ENCODE measurements at regions not wholly inside any gene's neighbourhood (a gene's known extent, or its start where the extent isn't known, plus 50 kb on each side); places are given as distances from the start of the nearest gene placed in this dataset.
"Not testable (repeated sequence)": the region's sequence is repeated elsewhere in the genome, so short reads cannot be mapped to it uniquely, and the experiment has no call there.

DNA sequence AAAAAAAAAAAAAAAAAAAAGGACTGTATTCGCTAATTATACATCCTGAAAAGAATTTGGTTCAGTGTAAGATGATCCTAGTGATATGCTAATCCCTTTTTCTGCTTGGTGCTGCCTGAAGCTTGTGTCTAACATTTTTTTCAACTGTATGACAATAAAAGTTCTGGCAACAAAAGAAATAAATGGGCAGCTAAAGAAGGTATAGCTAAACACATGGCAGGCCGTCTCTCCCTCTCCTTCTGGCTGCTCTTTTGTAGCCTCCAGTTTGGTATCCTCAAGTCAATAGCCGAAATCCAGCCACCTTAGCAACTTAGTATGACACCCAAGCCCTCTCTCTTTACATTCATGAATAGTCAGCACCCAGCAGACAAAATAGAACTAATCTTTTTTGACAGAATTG is 198.3 kb upstream of the OTX2 start:
- DNase-seq (ENCODE audit: low read depth), result no peak
- no peak overlapping the region for H3K4me3 ChIP-seq (ENCODE audit: low read depth, low read length)
- TF ChIP-seq, protein P1, sequence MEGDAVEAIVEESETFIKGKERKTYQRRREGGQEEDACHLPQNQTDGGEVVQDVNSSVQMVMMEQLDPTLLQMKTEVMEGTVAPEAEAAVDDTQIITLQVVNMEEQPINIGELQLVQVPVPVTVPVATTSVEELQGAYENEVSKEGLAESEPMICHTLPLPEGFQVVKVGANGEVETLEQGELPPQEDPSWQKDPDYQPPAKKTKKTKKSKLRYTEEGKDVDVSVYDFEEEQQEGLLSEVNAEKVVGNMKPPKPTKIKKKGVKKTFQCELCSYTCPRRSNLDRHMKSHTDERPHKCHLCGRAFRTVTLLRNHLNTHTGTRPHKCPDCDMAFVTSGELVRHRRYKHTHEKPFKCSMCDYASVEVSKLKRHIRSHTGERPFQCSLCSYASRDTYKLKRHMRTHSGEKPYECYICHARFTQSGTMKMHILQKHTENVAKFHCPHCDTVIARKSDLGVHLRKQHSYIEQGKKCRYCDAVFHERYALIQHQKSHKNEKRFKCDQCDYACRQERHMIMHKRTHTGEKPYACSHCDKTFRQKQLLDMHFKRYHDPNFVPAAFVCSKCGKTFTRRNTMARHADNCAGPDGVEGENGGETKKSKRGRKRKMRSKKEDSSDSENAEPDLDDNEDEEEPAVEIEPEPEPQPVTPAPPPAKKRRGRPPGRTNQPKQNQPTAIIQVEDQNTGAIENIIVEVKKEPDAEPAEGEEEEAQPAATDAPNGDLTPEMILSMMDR (IDR thresholded peaks at IDR 0.05; ENCODE audit: low read depth, low read length), result no peak
- TF ChIP-seq, protein P2, sequence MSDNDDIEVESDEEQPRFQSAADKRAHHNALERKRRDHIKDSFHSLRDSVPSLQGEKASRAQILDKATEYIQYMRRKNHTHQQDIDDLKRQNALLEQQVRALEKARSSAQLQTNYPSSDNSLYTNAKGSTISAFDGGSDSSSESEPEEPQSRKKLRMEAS (IDR thresholded peaks at IDR 0.05; ENCODE audit: low read depth, low read length), result no peak
- no peak for TF ChIP-seq MYC (IDR thresholded peaks at IDR 0.05; ENCODE audit: low read depth, low read length)
- TF ChIP-seq POLR2A (IDR thresholded peaks at IDR 0.05; ENCODE audit: extremely low read depth, insufficient read length), result no peak

DNA sequence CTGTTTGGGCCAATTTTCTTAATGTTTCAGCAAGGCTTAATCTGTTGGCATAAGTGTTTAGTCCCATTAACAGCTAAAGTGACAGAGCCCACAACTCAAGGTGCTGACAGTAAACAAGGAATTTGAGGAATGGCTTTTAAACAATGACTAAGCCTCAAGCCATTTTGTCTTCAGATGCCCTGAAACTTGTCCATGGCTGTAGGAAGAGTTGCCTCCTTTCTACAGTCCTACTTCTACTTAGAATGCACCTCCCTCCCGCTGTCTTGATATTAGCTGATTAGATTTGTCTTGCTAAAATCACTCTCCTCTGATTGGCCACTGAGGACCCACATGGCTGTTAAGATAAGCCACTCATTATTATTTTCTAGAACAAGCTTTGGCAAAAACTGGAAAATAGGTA is 188.4 kb upstream of the OTX2 start:
- no peak overlapping the region for H3K4me3 ChIP-seq (ENCODE audit: low read depth, low read length)
- no peak for DNase-seq (ENCODE audit: low read depth)
- TF ChIP-seq MYC (IDR thresholded peaks at IDR 0.05; ENCODE audit: low read depth, low read length), result no peak
- TF ChIP-seq, protein P1 (IDR thresholded peaks at IDR 0.05; ENCODE audit: low read depth, low read length), result no peak
- TF ChIP-seq, protein P2 (IDR thresholded peaks at IDR 0.05; ENCODE audit: low read depth, low read length), result no peak
- TF ChIP-seq POLR2A (IDR thresholded peaks at IDR 0.05; ENCODE audit: extremely low read depth, insufficient read length), result no peak

DNA sequence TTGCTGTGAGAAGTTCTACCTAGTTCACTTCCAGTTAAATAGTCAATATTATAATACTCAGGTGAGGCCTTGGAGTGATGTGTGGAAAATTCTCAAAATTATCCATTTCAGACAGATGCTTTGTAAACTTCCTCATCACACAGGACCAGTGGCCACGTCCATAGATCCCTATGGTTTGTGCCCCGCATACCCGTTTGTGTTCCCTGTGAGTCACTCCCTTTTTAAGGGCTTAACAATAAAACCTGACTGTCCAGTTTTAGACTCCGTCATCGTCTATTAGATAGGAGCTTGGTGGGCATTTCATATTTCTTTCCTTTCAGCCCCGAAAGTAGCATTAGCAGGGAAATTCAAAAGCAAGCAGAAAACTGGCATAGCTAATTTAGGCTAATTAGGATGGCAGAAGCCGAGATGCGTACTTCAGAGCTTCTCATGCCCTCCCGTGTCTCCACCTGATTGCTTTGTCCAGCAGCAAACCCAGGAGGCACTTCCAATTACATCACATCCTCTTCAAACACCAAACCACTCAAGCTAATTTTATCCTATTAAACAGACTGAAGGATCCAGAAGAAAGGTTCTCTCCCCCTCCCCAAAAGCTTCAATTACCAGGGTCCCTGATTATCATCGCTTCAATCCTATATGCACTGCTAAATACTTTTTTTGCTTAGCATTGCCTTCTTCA is 186.6 kb upstream of the OTX2 start:
- no peak overlapping the region for H3K4me3 ChIP-seq (ENCODE audit: low read depth, low read length)
- TF ChIP-seq, protein P2 (IDR thresholded peaks at IDR 0.05; ENCODE audit: low read depth, low read length), result no peak
- TF ChIP-seq, protein P1 (IDR thresholded peaks at IDR 0.05; ENCODE audit: low read depth, low read length), result no peak
- TF ChIP-seq MYC (IDR thresholded peaks at IDR 0.05; ENCODE audit: low read depth, low read length) (no peak), POLR2A (IDR thresholded peaks at IDR 0.05; ENCODE audit: extremely low read depth, insufficient read length) (no peak)
- no peak for DNase-seq (ENCODE audit: low read depth)

DNA sequence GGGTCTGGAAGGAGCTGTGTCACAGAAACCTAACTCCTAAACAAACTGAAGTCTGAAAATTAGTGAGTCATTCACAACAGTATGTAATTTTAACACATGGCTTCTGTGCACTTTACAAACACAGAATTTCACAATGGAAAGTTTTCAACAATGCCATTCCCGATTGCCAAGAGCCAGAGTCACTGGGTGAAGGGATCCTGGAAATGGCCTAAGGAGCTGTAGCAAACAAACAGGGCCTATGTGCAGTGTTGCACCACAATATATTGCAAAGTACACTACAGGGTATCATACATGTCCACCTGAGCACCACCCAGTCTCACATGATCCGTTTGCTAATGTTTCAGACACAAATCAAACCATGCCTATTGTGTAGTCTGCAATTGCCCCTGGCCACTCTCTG is 184.7 kb upstream of the OTX2 start:
- no peak overlapping the region for H3K4me3 ChIP-seq (ENCODE audit: low read depth, low read length)
- TF ChIP-seq MYC (IDR thresholded peaks at IDR 0.05; ENCODE audit: low read depth, low read length) (no peak), POLR2A (IDR thresholded peaks at IDR 0.05; ENCODE audit: extremely low read depth, insufficient read length) (no peak)
- TF ChIP-seq, protein P1 (IDR thresholded peaks at IDR 0.05; ENCODE audit: low read depth, low read length), result no peak
- TF ChIP-seq, protein P2 (IDR thresholded peaks at IDR 0.05; ENCODE audit: low read depth, low read length), result no peak
- no peak for DNase-seq (ENCODE audit: low read depth)

DNA sequence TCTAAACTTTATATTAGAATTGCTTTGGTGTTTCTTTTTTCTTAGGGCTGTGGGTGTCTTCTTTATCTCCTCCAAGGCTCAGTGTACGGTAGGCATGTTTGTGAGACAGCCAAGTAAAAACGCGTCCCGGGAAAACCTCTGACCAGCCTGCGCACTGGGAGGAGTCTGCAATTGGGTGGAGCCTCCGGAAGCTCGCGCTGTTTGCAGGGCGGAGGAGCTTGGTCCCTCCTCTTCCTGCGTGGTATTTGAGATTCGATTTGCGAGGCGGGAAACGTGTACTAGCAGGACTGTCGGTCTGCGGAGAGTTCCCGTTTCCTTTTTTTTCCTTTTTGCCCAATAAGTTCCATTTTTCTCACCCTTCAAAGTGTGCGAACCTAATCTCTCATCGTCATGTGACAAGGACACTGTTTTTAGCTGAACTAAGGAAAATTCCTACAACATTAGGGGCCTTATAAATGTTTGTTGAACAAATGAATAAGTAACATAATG is 182.1 kb upstream of the OTX2 start:
- TF ChIP-seq POLR2A (IDR thresholded peaks at IDR 0.05; ENCODE audit: extremely low read depth, insufficient read length) (no peak), MYC (IDR thresholded peaks at IDR 0.05; ENCODE audit: low read depth, low read length) (no peak)
- TF ChIP-seq, protein P2 (IDR thresholded peaks at IDR 0.05; ENCODE audit: low read depth, low read length), result no peak
- TF ChIP-seq, protein P1 (IDR thresholded peaks at IDR 0.05; ENCODE audit: low read depth, low read length), result no peak
- no peak for DNase-seq (ENCODE audit: low read depth)
- no peak overlapping the region for H3K4me3 ChIP-seq (ENCODE audit: low read depth, low read length)

DNA sequence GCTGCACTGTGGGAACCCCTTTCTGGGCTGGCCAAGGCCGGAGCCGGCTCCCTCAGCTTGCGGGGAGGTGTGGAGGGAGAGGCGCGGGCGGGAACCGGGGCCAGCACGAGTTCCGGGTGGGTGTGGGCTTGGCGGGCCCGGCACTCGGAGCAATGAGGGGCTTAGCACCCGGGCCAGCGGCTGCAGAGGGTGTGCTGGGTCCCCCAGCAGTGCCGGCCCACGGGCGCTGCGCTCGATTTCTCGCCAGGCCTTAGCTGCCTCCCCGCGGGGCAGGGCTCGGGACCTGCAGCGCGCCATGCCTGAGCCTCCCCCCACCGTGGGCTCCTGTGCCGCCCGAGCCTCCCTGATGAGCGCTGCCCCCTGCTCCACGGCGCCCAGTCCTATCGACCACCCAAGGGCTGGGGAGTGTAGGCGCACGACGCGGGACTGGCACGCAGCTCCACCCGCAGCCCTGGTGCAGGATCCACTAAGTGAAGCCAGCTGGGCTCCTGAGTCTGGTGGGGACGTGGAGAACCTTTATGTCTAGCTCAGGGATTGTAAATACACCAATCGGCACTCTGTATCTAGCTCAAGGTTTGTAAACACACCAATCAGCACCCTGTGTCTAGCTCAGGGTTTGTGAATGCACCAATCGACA is 180.8 kb upstream of the OTX2 start:
- not testable (repeated sequence) for DNase-seq (ENCODE audit: low read depth); H3K4me3 ChIP-seq (ENCODE audit: low read depth, low read length)
